Upper lobe of right lung (tissue), 1 donor: ENCODE measurements at regions not wholly inside any gene's neighbourhood (a gene's known extent, or its start where the extent isn't known, plus 50 kb on each side); places are given as distances from the start of the nearest gene placed in this dataset.

ENCODE experiments used
- ATAC-seq: fragments of 200-7000 bp; cut with Tn5 transposase; one replicate; pipeline ENCODE4 v1.9.1; 2020; ENCODE audit warnings: mild to moderate bottlenecking, moderate library complexity
- DNase-seq: peaks from one replicate; pipeline ENCODE4 v3.0.0-alpha.2; 2020
- H3K27ac ChIP-seq: fragments of 200-600 bp; one replicate; pipeline ENCODE4 v1.8.0; 2022
- H3K27me3 ChIP-seq: fragments of 200-600 bp; one replicate; pipeline ENCODE4 v1.8.0; 2022; ENCODE audit warnings: mild to moderate bottlenecking
- H3K36me3 ChIP-seq: fragments of 200-600 bp; one replicate; pipeline ENCODE4 v1.8.0; 2022
- H3K4me1 ChIP-seq: fragments of 200-600 bp; one replicate; pipeline ENCODE4 v1.8.0; 2022
- H3K4me3 ChIP-seq: fragments of 200-600 bp; one replicate; pipeline ENCODE4 v1.8.0; 2022; ENCODE audit warnings: mild to moderate bottlenecking
- H3K9me3 ChIP-seq: fragments of 200-600 bp; one replicate; pipeline ENCODE4 v1.8.0; 2022
- CTCF ChIP-seq: fragments of 200-600 bp; IDR thresholded peaks from one replicate; pipeline ENCODE4 v1.8.0; 2022; ENCODE audit warnings: antibody characterized with exemption
- intact Hi-C: fragments of 100-400 bp; cut with DNase I; formaldehyde crosslinking; loops from one replicate; pipeline ENCODE4 v1.11.0; 2022
- donor health status: DM: no; HTN: yes; CAD: no; lungs with severe emphysema.

GRCh38 chr18:47415881-47416280, 164.4 kb upstream of the SKOR2 start:
- DNase-seq = no peak
- no peaks in the 10 kb centered on the region for H3K9me3 ChIP-seq
- intact Hi-C loops = no loop called here
- peaks cover 5% of the 10 kb centered on the region for H3K27me3 ChIP-seq
- H3K36me3 ChIP-seq = no peaks in the 10 kb centered on the region
- no peak for ATAC-seq
- H3K4me3 ChIP-seq = no peak overlapping the region
- H3K27ac ChIP-seq = no peak overlapping the region
- TF ChIP-seq CTCF = no peak
- H3K4me1 ChIP-seq = no peaks in the 10 kb centered on the region

GRCh38 chr18:47413327-47413726, 161.9 kb upstream of the SKOR2 start:
- Histone ChIP-seq H3K27me3 (no peaks in the 10 kb centered on the region), H3K36me3 (no peaks in the 10 kb centered on the region), H3K9me3 (no peaks in the 10 kb centered on the region), H3K4me3 (no peak overlapping the region), H3K4me1 (no peaks in the 10 kb centered on the region), H3K27ac (no peak overlapping the region)
- TF ChIP-seq CTCF = no peak
- intact Hi-C loops = no loop called here
- ATAC-seq (peak; percentile 27), DNase-seq (no peak)

- Histone ChIP-seq H3K4me1 (no peaks in the 10 kb centered on the region), H3K27ac (no peak overlapping the region)
- no peak for ATAC-seq
Measured at GRCh38 chr18:47412924-47413323, 161.5 kb upstream of the SKOR2 start.

GRCh38 chr18:47411159-47411558, 159.7 kb upstream of the SKOR2 start:
- Histone ChIP-seq H3K9me3 (no peaks in the 10 kb centered on the region), H3K4me1 (no peaks in the 10 kb centered on the region), H3K36me3 (no peaks in the 10 kb centered on the region), H3K27me3 (no peaks in the 10 kb centered on the region), H3K27ac (no peak overlapping the region), H3K4me3 (no peak overlapping the region)
- DNase-seq (no peak), ATAC-seq (no peak)
- no peak for TF ChIP-seq CTCF
- intact Hi-C loops = no loop called here

More at GRCh38 chr18:47412924-47413323, 161.5 kb upstream of the SKOR2 start:
- TF ChIP-seq CTCF = no peak
- Histone ChIP-seq H3K9me3 (no peaks in the 10 kb centered on the region), H3K4me3 (no peak overlapping the region), H3K27me3 (no peaks in the 10 kb centered on the region), H3K36me3 (no peaks in the 10 kb centered on the region)
- no peak for DNase-seq
- intact Hi-C loops = no loop called here

- Histone ChIP-seq H3K27me3 (no peaks in the 10 kb centered on the region), H3K36me3 (no peaks in the 10 kb centered on the region), H3K9me3 (no peaks in the 10 kb centered on the region), H3K4me3 (no peak overlapping the region), H3K27ac (no peak overlapping the region), H3K4me1 (no peaks in the 10 kb centered on the region)
- DNase-seq (no peak), ATAC-seq (no peak)
- no peak for TF ChIP-seq CTCF
- intact Hi-C loops = no loop called here
Measured at GRCh38 chr18:47410139-47410538, 158.7 kb upstream of the SKOR2 start.

- DNase-seq = no peak
- ATAC-seq = no peak
- H3K9me3 ChIP-seq = no peaks in the 10 kb centered on the region
- H3K36me3 ChIP-seq = no peaks in the 10 kb centered on the region
- intact Hi-C loops = no loop called here
- H3K27ac ChIP-seq = no peak overlapping the region
- H3K27me3 ChIP-seq = no peaks in the 10 kb centered on the region
- no peak overlapping the region for H3K4me3 ChIP-seq
- no peak for TF ChIP-seq CTCF
- no peaks in the 10 kb centered on the region for H3K4me1 ChIP-seq
Measured at GRCh38 chr18:47409519-47409918, 158.1 kb upstream of the SKOR2 start.
